RPMI7951 (cell line): ENCODE measurements at regions not wholly inside any gene's neighbourhood (a gene's known extent, or its start where the extent isn't known, plus 50 kb on each side); places are given as distances from the start of the nearest gene placed in this dataset.
"Not testable (repeated sequence)": the region's sequence is repeated elsewhere in the genome, so short reads cannot be mapped to it uniquely, and the experiment has no call there.

Source experiments
- DNase-seq: peaks from one replicate; pipeline ENCODE4 v3.0.0-alpha.2; 2012; ENCODE audit warnings: low read depth

DNA sequence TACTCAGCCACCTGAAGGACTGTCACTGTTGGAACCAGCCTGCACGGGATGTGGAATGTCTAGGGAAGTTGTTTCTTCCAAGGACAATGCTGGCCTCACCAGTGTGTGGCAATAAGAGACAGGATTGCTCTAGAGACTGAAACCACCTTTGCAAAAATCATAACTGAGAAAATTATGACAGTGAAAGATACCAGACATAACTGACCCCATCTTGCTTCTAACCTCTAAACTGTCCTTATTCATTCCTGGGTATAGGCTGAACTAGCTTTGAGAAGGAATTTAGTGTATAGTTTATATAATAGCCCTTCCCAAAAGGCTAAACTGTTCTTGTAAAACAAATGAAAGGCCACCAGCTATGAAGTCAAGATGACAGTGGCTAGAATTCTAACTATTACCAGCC lies 83.6 kb downstream of the IER5 start:
- DNase-seq, result no peak

- DNase-seq, result peak; percentile 8
Measured at GRCh38 chr1:181173761-181174447, 85.4 kb downstream of the IER5 start.

GRCh38 chr1:181174861-181175260 lies 86.4 kb downstream of the IER5 start:
- DNase-seq, result no peak

DNA sequence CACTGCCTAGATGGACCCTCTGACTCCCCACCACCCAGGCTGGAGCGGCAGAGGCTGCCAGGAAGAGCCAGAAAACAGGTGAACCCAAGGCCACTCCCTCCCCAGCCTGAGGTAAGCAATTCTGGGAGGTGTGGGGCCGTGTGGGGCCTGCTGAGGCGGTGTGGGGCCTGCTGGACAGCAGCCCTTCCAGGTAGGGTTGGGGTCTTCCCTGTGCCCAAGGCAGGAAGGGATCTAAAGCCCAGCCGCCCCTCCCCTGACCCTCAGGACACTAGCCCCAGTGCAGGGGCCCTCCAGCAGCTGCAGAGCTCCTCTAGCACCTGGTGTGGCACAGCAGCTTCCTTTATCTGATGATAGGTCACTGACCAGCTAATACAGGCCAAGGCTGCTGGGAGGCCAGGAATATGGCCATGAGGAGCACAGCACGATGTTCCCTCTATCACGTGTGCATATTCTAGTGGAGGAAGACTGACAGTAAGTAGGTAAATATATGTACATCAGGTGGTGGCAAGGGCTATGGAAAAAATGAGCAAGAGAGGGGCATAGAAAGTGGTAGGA lies 86.9 kb downstream of the IER5 start:
- DNase-seq, result no peak

DNA sequence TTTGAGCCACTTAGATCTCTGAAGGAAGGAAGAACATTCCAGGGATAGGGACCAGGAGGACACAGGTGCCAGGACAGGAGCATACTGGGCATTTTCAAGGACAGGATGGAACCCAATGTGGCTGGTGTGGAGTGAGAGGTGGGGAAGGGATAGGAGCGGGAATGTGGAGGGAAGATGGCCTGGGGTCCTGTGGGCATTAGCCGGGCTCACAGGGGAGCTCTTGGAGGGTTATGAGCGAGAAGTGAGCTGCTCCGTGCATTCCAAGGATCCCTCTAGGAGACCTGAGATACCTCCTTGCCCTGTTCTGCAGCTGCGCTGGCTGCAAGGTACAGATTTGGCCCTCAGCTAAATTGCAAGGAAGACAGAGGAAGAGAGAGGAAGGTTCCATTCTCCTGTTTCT lies 87.5 kb downstream of the IER5 start:
- no peak for DNase-seq

GRCh38 chr1:181178241-181178879 lies 89.9 kb downstream of the IER5 start:
- DNase-seq, result no peak

DNA sequence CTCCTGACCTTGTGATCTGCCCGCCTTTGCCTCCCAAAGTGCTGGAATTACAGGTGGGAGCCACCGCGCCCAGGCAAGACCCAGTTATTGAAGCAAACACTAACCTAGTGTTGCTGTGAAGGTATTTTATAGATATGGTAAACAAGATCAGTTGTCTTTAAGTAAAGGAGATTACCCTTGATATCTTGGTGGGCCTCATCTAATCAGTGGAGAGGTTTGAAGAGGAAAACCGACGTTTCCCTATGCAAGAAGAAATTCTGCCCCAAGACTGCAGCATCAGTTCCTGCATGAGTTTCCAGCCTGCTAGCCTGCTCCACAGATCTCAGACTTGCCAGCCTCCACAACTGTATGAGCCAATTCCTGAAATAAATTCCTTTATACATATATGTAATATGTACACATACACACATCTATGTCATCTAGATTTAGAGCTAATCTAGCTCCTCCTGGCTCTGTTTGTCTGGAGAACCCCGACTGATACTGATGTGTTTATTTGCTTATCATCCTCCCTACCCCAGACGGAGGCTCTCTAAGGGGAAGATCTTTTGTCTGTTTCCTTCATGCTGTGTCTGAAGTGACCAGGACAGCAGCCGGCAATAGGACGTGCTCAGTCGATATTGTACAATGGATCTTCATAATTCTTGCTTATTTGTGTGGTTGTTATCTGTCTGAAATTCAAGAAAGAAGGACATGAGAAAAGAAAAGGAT lies 90.9 kb downstream of the IER5 start:
- DNase-seq, result no peak

- peak; percentile 24 for DNase-seq
Measured at GRCh38 chr1:181179987-181180365, 91.5 kb downstream of the IER5 start.

GRCh38 chr1:181180407-181181031 lies 92.0 kb downstream of the IER5 start:
- no peak for DNase-seq

DNA sequence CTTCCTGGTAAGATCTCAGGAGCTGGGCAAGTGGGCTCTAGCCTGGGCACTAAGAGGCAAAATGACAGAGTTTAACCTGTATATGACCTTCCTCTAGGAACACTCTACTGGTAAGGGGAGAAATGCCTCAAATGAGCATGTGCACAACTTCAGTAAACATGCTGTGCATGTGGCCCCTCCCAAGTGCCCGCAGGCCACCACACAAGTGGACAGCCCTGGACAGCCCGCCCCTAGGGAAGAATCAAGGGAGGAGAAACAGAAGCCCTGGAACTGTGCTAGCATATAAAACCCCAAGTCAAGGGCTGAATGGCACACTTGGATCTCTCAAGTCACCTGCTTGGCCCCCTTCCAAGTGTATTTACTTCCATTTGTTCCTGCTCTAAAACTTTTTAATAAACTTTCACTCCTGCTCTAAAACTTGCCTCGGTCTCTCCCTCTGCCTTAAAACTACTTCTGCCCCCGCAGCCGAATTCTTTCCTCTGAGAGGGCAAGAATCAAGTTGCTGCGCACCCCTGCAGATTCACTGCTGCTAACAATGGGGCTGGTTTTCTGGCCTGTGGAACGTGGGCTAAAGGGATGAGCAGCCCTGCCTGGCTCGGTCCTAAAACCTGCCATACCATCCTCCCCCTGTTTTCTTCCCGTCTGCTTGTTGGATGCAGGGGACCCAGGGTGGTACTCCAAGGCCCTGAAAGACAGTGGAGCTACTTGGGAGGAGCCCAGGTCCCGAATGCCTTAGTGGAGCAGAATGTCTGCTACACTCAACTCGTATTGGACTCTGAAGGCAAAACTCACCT lies 93.5 kb downstream of the IER5 start:
- DNase-seq, result no peak

DNA sequence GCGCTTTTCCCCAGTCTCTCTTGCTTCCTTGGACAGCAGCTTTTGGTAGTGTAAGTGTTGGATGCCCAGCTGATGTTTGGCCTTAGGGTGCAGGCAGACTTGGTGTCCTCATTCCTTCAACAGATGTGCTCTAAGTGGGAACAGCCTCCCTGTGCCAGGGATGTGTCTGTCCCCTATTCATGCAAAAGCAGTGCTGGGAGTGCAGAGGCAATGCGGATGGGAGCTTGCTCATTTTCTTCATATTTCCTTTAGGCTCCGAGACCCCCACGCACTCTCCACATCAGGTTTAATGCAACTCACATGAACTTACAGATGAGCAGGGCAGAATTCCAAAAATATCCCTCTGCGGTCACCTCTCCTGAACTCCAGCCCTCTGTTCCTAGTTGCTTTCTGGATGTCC lies 96.1 kb downstream of the IER5 start:
- DNase-seq, result no peak

- no peak for DNase-seq
Measured at GRCh38 chr1:181185461-181185860, 97.0 kb downstream of the IER5 start.

DNA sequence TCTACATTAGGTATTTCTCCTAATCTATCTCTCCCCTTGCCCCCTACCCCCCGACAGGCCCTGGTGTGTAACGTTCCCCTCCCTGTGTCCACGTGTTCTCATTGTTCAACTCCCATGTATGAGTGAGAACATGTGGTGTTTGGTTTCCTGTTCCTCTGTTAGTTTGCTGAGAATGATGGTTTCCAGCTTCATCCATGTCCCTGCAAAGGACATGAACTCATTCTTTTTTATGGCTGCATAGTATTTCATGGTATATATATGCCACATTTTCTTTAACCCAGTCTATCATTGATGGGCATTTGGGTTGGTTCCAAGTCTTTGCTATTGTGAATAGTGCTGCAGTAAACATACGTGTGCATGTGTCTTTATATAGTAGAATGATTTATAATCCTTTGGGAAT lies 97.6 kb downstream of the IER5 start:
- DNase-seq, result not testable (repeated sequence)

DNA sequence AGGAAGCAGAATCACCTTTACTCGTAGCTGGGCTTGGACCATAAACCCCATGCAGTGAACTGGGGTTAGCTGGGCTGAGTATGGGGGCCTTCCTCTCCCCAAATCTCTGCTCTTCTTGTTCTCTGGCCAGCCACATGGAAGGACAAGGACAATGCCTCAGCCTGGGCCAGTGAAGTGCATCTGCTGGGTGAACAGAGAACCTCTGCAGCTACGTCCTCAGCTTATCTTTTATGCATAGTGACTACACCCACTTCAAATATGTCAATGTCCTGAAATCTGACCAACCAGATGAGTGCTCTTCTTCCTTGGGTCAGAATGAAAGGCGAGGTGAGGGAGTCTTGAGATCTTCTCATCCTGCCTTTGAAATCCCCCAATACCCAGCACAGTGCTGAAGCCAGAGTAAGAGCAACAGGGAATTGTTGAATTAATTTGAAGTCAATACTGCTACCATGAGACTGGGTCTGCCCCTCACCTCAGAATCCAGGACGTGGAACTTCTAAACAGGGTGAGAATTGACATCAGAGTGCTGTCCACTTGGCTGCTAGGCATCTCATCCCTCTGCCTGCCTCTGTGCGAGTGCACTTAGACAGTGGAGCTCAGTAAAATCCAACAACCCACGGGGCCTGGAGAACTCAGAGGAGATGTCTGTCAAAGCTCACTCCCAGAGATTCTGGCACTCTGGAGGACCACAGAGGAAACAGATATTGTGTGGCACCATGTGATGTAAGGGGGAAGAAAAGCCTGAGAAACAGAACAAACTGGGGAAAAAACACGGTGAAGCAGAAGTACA lies 99.0 kb downstream of the IER5 start:
- DNase-seq, result no peak

GRCh38 chr1:181189245-181189644 lies 100.7 kb downstream of the IER5 start:
- no peak for DNase-seq

DNA sequence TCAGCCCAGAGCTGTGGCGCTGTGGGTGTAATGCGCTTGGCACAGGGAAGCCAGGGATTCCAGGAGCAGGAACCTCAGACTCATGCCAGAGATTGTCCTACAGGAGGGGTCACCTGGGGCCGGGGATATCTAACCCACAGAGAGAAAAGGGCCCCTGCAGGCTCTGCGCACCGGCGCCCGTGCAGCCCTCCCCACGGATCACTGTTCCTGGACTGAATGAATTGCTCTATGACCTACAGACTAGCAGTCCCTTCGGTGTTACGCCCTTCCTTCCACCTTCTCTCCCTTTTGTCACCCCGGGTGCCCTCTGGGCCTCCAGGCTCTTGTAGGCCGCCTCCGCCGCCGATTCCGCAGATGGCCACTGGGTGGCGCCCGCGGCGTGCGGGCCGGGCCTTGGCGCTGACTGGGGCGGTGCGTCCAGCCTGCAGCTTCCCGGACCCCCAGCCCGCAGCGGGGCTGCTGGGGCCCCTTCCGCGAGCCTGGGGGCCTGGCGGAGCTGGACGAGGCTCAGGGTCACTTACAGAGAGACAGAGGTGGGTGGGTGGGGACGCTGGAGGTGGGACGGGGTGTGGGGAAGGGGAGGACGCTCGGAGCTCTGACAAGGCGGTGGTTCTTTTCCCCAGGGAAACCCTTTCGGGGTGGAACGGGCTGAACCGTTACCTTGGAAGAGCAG lies 101.3 kb downstream of the IER5 start:
- DNase-seq, result peak; percentile 29

DNA sequence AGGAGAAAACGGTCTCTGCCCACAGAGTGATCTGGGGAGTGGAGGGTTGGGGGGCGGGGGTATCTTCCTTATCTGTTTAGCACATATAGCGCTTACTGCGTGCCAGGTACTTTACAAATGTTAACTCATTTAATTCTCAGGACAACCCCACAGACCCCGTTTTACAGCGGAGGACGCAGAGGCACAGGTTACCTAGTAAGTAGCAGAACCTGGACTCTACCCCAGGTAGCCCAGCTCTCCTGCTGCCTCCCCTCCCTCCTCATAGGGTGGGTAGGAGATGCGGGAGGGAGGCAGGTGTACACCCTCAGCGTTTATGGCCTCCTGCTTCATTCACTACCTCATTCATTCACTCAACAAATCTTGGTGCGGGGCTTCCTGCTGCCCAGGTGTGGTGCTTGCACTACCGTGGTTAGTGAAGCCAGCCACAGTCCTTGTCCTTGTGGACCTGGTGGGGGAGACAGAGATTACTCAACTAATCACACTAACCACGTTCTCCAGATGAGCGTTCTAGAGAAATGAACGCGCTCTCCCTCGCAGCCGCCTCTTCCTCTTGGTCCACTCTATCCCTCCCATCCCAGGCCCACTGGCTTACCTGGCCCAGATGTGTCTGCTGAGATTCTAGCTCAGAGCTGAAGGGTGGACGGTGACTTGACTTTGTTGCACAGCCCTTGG lies 102.0 kb downstream of the IER5 start:
- DNase-seq, result no peak

DNA sequence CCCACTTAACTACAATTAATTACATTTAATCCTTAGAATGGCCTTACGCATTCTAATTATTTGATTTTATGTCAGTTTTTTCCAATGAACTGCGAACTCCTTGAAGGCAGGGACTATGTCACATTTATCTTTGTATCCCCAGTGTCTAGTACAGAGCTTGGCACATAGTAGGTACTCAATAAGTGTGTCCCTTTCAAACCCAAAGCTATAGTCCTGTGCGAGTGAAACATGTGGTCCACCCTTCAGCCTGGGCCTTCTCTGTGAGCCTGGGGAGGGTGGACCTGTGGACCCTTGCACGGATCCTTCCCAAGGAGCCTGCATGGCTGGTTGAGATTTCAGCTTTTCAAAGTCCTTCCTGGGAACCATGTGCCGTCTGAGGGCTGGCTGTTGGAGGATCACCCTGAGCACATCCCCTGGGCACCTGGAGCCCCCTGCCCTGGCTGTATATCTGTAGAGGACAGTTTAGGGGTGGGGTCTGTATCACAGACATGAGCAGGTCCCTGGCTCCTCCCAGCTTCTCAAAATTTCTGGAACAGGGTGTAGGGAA lies 103.1 kb downstream of the IER5 start:
- no peak for DNase-seq

DNA sequence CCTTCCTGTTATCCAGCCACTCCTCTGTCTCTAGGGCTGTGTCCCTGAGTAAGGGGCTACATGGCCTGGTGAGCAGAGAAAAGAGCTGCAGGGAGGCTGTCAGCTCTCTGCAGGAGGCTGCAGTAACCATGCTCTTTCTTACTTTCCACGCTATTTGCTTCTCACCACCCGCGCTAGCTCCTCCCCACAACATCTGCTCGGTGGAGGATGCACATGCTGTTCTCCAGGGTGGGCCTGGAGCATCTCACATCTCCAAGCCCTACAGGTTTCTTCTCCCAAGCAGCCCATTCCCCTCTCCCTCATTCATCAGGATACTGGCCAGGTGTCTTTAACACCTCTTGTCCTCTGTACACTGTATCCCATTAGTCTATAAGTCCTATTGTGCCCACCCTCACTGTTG lies 103.8 kb downstream of the IER5 start:
- DNase-seq, result no peak
